ENCODE measurements at regions not wholly inside any gene's neighbourhood (a gene's known extent, or its start where the extent isn't known, plus 50 kb on each side); places are given as distances from the start of the nearest gene placed in this dataset.

- POLR2A ChIA-PET, result no interaction called here
- no peak overlapping the region for H3K27ac Mint-ChIP-seq
- peaks cover 6% of the 10 kb centered on the region for H3K9me3 Mint-ChIP-seq
- no peaks in the 10 kb centered on the region for H3K36me3 Mint-ChIP-seq (ENCODE audit: low read depth)
- no peaks in the 10 kb centered on the region for H3K27me3 Mint-ChIP-seq
- intact Hi-C loops (cut with micrococcal nuclease), result no loop called here
- ATAC-seq (ENCODE audit: low read depth) (no peak), DNase-seq (no peak)
- no peak overlapping the region for H3K4me3 Mint-ChIP-seq
- TF ChIP-seq CTCF (IDR thresholded peaks at IDR 0.05), result no peak
- H3K4me1 Mint-ChIP-seq, result no peaks in the 10 kb centered on the region
- CTCF ChIA-PET, result no interaction called here
These were observed 2104.2 kb downstream of the PCDH7 start for GRCh38 chr4:32824336-32824735.

- ChIA-PET CTCF (no interaction called here), POLR2A (no interaction called here)
- Mint-ChIP-seq H3K27ac (no peak overlapping the region), H3K36me3 (ENCODE audit: low read depth) (no peaks in the 10 kb centered on the region), H3K4me1 (no peaks in the 10 kb centered on the region), H3K4me3 (no peak overlapping the region), H3K27me3 (no peaks in the 10 kb centered on the region), H3K9me3 (peaks cover 6% of the 10 kb centered on the region)
- ATAC-seq (ENCODE audit: low read depth), result no peak
- no peak for TF ChIP-seq CTCF (IDR thresholded peaks at IDR 0.05)
- no peak for DNase-seq
- intact Hi-C loops (cut with micrococcal nuclease), result no loop called here
These were observed 2106.0 kb downstream of the PCDH7 start for GRCh38 chr4:32826169-32826568.

GRCh38 chr4:32830160-32830559 lies 2110.0 kb downstream of the PCDH7 start:
- Mint-ChIP-seq H3K27ac (no peak overlapping the region), H3K9me3 (peaks cover 6% of the 10 kb centered on the region), H3K4me3 (no peak overlapping the region), H3K4me1 (no peaks in the 10 kb centered on the region), H3K36me3 (ENCODE audit: low read depth) (no peaks in the 10 kb centered on the region), H3K27me3 (no peaks in the 10 kb centered on the region)
- ATAC-seq (ENCODE audit: low read depth) (no peak), DNase-seq (no peak)
- intact Hi-C loops (cut with micrococcal nuclease), result no loop called here
- CTCF ChIA-PET, result no interaction called here
- no peak for TF ChIP-seq CTCF (IDR thresholded peaks at IDR 0.05)
- POLR2A ChIA-PET, result no interaction called here

GRCh38 chr4:32831104-32831503 lies 2110.9 kb downstream of the PCDH7 start:
- POLR2A ChIA-PET, result no interaction called here
- Mint-ChIP-seq H3K4me1 (no peaks in the 10 kb centered on the region), H3K27ac (no peak overlapping the region), H3K4me3 (no peak overlapping the region), H3K36me3 (ENCODE audit: low read depth) (no peaks in the 10 kb centered on the region), H3K9me3 (peaks cover 6% of the 10 kb centered on the region), H3K27me3 (no peaks in the 10 kb centered on the region)
- intact Hi-C loops (cut with micrococcal nuclease), result no loop called here
- no peak for TF ChIP-seq CTCF (IDR thresholded peaks at IDR 0.05)
- ATAC-seq (ENCODE audit: low read depth), result no peak
- CTCF ChIA-PET, result no interaction called here
- no peak for DNase-seq

- Mint-ChIP-seq H3K27me3 (no peaks in the 10 kb centered on the region), H3K4me1 (no peaks in the 10 kb centered on the region), H3K27ac (no peak overlapping the region), H3K4me3 (no peak overlapping the region), H3K9me3 (no peaks in the 10 kb centered on the region), H3K36me3 (ENCODE audit: low read depth) (no peaks in the 10 kb centered on the region)
- no peak for TF ChIP-seq CTCF (IDR thresholded peaks at IDR 0.05)
- DNase-seq (no peak), ATAC-seq (ENCODE audit: low read depth) (no peak)
- intact Hi-C loops (cut with micrococcal nuclease), result no loop called here
- POLR2A ChIA-PET, result no interaction called here
- CTCF ChIA-PET, result no interaction called here
These were observed 2120.5 kb downstream of the PCDH7 start for GRCh38 chr4:32840461-32841189.

All from activated B cell treated with CpG ODN at 0.5 μM for 24 hours (primary cell).